HG03354 (cell line): ENCODE measurements at regions not wholly inside any gene's neighbourhood (a gene's known extent, or its start where the extent isn't known, plus 50 kb on each side); places are given as distances from the start of the nearest gene placed in this dataset.

Experiments
- ATAC-seq: cut with Tn5 transposase; IDR thresholded peaks from one replicate; pipeline ENCODE4 v1.9.1; 2021; ENCODE audit warnings: mild to moderate bottlenecking; ENCODE audit not compliant: unreplicated experiment, poor library complexity, severe bottlenecking

GRCh38 chr4:179392787-179393186 is 1950.5 kb upstream of the AGA start:
- ATAC-seq: no peak

GRCh38 chr4:179398414-179398813 is 1956.2 kb upstream of the AGA start:
- ATAC-seq: no peak

DNA sequence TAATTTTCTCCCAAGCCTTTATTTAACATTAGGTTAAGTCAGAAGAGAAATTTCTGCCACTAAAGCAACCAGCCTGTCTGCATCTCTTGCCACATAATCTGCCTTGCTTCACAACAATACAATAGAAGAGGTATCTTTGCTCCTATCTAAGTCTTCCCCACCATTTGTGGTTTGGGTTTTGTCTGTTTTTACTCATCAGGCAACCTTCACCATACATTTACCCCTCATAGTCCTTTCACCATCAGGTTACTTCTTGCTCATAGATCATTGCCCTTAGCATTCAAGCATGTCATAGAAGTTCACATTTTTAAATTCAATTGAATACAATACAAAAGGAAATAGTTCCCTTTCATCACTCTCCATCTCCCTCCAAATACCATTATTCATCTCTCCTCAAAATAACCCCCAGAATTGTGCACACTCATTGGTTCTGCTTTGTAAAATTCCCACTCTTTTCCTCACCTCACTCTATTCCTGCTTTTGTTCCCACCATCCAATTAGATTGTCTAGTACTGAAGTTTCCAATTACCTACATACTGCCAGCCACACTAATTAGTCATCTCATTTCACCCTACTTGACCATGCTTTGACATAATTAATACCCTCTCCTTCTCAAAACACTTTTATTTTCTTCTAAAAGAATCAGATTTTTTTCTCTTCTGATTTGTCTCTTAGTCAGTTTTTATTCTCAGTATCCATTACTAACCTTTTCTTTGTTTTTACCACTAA is 1957.0 kb upstream of the AGA start:
- ATAC-seq: no peak

GRCh38 chr4:179415037-179415846 is 1973.0 kb upstream of the AGA start:
- no peak for ATAC-seq

DNA sequence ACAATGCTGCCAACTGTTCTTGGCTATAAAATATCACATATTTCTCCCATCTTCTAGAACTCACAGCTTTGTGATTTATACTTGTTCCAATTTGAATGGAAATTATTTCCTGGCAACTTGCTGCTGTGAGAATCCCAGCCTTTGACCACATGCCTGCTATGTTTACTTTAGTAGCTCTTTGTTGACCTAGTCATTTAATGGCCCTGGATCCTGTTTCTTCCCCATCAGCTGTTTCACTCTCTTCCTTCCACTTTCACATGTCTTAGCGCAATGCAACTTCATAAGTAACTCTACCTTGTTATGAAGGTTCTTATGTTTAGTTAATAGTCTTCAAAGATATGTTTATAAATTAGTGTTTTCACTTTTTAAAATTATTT is 1973.6 kb upstream of the AGA start:
- no peak for ATAC-seq

GRCh38 chr4:179417357-179417756 is 1975.1 kb upstream of the AGA start:
- no peak for ATAC-seq

DNA sequence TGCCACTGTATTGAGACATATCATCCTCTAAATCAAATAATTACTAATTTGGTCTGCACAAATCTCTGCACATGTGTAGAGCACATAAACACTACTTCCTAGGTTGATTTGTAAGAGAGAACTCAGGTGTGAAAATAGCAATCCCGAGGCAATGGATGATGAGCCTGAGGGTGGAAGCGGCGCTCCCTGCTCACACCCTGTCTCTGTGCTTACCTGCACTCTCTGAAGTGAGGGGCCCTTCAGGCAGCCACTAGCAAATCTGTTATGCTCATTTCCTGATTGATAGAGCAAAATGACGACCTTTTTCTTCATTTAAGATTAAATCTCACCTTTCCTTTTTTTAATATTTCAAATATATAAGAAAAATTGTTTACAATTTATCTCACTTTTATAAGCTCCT is 1995.7 kb upstream of the AGA start:
- ATAC-seq: no peak

DNA sequence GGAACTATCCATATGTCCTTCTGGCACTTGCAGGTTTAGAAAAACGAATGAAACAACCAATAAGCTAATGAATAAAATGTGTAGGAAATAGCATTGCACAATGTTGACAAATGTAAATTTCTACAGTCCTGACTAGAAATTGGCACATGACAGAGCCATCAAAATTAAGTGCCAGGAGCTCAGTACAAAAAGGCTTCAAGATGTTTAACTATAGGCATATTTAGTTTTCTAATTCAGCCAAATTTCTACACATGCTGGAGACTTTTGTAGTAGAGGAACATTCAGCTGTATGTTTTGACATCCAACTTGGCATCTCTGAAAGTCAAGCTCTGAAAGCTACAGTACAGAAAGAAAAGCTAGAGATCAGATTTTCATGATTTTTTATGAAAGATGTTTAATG is 1999.4 kb upstream of the AGA start:
- no peak for ATAC-seq

GRCh38 chr4:179447308-179447707 is 2005.1 kb upstream of the AGA start:
- no peak for ATAC-seq

- ATAC-seq: no peak
These were observed 2023.0 kb upstream of the AGA start for GRCh38 chr4:179465131-179465797.

DNA sequence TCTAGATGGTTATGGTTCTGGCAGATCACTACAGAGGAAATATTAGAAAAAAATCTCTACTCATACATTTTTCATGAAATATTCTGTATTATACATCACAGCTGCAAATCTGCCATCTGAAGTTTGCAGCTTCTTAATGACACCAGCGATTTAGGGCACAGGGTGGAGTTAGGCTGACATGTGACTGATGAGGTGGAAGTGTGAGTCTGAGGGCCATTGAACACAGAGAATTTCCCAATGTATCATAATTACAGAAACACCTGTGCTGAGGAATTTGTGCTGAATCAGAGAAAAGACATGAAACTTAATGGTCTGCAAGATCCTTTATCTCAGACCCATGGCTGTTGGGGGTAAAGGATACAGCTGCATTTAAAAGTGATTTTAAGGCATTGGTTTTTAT is 2025.6 kb upstream of the AGA start:
- ATAC-seq: no peak

- no peak for ATAC-seq
These were observed 2029.9 kb upstream of the AGA start for GRCh38 chr4:179472164-179472563.

DNA sequence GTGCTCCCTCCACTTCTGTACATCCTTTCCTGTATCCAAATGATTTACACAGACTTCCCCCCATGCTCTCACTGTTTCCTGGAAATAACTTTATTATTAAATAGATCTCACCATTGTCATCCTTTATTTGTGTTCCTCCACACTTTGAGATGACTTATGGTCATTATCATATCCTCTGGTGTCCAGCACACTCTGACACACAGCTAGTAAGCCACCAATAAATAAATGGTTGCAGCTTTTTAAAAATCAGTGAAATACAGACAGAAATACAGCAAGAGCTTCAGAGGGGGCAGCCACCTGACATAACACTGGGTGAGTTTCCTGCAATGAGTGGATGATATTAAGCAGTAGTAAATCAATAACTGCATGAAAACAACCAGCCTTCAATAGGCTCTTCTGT is 2036.4 kb upstream of the AGA start:
- ATAC-seq: no peak

DNA sequence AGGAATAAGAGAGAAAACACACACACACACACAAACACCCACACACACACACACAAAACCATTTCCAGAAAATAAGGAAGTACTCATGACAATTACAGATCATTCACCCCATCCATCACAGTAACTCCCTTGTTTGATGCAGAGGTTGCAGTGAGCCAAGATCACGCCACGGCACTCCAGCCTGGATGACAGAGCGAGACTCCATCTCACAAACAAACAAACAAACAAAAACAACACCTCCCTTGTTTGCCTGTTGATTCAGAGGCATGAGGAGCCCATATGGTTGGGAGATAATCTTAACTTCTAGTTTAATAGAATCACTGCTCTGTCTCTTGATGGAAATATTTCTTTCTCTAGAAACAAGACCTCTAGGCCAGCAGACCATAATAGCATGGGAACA is 2043.5 kb upstream of the AGA start:
- no peak for ATAC-seq

GRCh38 chr4:179486570-179487335 is 2044.5 kb upstream of the AGA start:
- ATAC-seq: no peak

GRCh38 chr4:179492260-179493080 is 2050.2 kb upstream of the AGA start:
- ATAC-seq: no peak

GRCh38 chr4:179503976-179504375 is 2061.7 kb upstream of the AGA start:
- no peak for ATAC-seq

- no peak for ATAC-seq
These were observed 2067.3 kb upstream of the AGA start for GRCh38 chr4:179509489-179509888.

GRCh38 chr4:179521952-179522351 is 2079.7 kb upstream of the AGA start:
- no peak for ATAC-seq
